ENCODE measurements at regions not wholly inside any gene's neighbourhood (a gene's known extent, or its start where the extent isn't known, plus 50 kb on each side); places are given as distances from the start of the nearest gene placed in this dataset.

DNA sequence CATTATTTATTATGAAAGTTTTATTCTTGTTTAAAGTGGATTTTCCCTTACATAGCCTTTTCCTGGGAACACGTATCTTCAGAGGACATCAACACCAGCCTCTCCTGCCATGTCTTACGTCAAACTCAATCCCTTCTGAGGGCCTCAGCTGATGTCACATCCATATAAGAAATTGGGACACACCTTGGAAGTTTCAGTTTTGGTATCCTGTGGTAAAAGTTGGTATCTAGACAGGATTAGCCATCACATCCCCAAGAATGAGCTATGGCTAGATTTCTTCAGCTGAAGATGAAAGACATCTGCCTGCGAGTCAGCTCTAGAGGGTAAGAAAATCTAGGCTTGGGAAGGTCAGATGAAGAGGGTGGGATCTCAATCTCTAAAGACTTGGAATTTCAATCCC, 75.8 kb upstream of the ZNF516 start:
- no peak for DNase-seq (ENCODE audit: low spot score)

DNA sequence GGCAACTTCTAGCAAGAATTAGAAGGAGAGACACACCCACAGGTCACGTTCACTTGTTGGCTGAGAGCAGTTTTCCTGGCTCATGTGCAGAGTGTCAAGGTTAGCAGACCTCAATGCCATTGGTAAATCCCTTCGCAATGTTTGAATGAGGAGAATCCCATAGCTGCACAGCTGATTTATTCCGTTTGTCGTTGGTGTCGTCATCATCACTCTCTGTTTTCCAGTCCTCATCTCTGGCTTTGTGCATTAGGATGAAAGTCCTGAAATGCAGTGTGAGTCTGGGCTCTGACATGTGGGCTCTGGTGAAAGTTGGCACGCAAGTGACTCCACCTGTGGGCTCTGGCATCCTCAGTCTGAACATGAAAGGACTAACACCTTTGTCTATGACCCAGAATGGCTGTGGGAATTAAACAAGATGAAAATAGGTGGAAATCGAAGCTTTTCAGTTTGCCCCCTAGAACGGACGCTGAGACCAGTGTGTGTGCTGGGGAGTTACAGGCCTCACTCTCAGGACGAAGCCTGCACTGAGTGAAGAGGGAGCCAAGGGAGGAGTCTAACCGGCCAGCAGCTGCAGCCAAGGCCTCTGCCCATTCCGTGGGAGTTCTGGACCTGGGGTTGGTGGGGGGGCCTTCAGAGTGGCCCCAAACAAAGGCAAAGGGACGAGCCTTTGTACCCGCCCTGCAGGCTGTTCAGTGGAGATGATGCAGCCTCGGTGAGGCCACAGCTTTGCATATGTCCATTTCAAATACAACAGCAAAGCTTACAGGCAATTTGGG, 74.8 kb upstream of the ZNF516 start:
- no peak for DNase-seq (ENCODE audit: low spot score)

DNA sequence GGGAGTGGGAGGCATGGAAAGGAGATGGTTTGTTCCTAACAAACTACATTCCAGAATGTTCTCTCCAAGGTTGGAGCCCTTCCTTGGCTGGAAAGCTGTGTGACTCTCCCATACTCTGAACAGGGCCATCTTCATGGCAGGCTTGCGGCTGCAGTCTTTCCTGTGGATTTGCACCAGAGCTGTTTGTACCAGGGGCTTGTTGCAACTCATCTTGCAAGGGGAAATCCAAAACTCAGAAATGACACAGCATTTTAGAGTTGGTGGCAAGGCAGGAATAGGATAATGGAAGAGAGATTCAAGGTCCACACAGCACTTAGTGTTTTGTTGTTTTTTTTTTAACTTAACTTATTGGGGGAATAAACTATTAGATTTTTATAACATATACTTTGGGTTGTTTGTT, 73.7 kb upstream of the ZNF516 start:
- no peak for DNase-seq (ENCODE audit: low spot score)

DNA sequence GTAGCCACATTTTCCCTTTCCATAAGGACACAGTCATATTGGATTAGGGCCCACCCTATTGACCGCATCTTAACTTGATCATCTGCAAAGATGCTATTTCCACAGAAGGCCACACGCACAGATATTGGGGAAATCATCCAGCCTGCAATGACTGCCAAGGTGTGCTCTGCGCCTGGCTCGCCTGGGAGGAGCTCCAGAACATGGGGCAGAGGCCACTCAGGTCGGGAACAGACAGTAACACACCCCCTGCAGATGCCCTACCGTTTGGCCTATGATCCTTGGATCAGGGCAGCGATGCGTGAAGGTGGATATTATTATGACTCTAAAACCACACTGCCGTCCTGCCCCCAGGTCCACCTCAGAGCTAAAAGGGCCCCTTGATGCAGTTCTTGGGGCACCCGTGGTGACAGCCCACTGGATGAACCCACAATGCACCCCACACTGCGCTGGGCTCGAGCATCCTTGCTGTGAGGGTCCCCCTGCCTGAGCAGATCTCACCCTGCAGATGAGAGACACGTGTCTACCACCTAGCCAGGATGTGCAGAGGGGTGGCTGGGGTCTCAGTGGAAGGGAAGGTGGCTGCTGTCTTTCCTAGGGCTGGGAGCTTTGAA, 72.9 kb upstream of the ZNF516 start:
- no peak for DNase-seq (ENCODE audit: low spot score)

DNA sequence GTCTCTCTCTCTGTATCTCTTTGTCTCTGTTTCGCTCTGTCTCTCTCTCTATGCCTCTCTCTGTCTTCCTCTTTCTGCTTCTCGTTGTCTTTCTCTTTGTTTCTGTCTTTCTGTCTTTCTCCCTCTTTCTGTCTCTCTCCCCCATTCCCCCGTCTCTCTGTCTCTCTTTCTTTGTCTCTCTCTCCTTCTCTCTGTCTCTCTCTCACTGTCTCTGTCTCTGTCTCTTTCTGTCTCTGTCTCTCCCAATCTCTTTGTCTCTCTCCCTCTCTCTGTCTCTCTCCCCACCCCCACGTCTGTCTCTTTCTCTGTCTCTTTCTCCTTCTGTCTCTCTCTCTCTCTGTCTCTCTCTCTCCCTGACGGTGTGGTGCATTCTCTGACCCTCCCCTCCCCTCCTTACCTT, 71.9 kb upstream of the ZNF516 start:
- DNase-seq (ENCODE audit: low spot score): no peak

DNA sequence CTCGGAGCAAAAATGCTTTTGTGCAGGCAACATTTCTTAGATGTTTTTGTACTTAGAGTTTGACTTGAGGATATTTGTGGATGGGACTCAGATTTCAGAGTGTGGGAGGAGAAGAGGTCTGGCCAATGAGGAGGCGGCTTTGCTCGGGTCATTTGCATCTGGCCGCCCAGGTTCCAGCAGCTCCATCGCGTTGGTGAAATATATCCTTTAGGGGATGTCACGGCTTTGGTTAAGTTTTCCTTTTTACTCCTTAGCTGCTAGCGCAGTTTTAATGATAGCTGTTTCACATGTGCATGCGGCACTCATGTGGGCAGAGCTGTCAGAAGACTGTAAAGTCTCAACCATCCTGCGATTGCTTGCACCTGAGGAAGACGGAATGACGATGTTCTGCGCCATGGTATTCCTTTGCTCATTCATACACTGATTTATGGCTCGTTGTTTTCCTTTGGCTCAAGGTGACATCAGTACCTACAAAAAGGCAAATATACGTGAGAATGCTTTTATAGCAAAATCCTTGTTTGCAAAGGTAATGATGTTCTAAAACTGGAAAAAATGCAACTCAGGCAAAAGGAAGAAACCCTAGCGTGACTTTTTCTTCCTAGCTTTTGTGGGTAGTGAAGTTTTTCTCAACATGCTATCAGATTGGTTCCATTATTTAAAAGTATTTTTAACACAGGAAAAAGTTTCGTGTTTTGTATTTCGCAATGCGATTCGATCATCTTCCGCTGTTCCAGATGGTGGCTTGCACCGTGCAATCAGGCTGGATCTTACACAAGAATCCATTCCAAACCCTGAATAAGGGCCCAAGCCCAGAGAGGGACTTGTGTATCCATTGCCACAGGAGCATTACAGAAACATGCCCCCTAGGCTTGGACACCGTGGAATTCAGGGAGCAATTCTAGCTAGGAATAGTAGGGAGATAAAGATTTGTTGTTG, 70.5 kb upstream of the ZNF516 start:
- DNase-seq (ENCODE audit: low spot score): peak; percentile 25

DNA sequence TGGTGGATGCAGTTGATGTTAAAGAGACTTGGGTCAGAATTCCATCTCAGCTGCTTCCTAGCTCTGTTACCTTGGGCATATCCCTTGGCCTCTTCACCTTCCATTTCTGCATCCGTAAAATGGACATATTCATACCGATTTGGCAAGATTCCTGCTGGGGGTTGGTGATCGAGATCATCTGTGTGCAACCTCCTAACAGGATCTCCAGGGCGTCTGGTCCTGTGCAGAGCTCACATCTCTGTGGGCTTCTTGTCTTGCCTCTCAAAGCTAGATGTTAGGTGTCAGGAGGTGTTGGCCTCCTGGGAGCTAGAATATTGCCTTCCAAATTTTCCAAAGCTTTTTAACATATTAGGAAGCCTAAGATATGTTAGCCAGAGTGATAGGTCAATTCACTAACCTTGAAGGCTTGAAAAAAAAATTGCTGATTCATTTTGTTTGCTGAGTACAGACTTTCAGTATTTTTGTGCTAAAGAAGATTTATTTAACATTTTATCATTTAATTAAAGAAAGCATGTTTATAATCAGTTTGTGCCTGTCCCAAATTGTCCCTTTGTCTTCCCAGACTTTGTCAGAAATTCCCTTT, 69.7 kb upstream of the ZNF516 start:
- DNase-seq (ENCODE audit: low spot score): no peak

DNA sequence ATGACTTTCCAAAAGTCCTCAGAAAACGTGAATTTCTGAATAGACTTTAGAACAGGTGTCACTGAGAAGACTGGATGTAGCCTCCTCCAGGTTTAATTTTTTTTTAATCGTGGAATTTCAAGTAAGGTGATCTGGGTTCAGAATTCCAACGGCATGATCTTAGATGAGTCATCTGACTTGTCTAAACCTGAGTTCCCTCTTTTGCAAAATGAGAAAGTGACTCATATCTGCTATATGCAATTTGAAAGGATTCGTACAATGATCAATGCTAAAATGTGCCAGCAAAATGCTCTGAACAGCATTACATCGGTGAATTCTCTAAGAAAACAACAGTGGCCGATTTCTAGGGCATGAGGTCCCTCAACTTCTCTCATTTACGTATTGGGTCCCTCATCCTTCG, 69.1 kb upstream of the ZNF516 start:
- DNase-seq (ENCODE audit: low spot score): peak; percentile 26

DNA sequence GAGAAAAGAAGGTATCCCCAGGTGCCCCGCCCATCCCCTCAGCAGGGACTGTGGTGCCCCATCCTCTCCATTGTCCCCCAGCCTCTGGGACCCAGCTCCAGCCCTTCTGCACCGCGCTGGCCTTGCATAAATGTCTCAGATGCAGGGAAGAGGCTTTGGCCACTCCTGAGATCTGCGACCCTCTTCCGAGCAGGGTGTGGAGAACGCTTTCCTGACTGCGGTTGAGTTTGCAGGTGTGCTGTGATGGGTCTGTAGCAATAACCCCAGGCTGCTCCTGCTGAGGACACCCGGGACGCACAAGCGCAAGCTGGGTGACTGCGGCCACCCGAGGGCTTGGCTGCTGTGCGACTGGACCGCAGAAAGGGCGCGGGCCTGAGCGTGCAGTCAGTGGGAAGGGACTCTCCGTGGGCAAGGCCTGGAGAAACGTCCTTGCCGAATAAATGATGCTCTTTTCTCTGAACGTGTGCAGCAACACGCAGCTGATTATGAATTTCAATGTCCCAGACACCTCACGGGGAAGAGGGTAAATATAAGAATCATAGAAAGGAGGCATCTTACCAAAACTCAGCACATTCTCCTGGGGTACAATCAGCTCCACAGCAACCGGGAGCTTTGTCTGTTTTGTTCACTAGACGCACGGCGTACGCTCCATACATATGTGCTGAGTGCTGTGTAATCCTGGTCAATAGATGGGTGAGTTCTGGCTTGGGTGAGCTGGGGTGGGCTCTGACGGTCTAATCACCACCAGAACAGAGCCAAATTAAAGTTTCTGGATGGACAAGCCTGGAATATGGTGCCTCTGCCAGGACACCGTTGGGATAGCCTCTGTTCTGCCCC, 67.5 kb upstream of the ZNF516 start:
- no peak for DNase-seq (ENCODE audit: low spot score)

DNA sequence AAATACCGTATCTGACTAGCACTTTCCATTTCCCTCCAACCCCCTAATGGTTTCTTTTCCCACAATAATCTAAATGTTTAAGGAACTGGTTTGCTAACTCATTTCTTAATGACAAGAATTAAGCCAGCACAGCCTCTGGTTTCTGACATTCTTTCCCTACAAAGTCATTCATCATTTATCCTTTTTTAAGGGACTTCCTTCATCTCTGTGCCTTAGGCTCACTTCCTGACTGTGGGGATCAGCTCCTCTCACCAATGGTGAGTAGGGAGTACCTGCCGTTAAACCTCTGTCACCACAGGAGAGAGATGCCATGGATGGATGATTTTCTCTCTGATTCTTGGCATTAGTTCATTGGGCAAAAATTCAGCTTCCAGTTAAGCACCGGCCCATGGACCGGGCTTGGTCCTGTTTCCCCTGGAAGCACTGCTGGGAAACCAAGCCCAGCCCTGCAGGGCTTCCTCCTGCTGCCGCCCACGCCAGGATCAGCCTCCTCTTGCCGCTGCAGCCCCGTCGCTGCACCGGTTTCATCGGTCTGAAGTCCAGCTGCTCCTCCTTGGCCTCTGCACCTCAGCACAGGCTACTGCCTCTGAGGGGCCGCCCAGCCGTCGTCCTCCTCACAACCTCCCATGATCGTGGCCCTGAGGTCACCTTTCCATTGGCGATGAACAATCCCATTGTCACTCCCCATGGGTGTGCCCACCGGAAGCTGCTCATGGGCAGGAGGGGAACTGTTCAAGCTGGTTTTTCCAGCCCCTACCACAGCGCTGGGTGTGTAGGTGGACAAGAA, 64.0 kb upstream of the ZNF516 start:
- no peak for DNase-seq (ENCODE audit: low spot score)

DNA sequence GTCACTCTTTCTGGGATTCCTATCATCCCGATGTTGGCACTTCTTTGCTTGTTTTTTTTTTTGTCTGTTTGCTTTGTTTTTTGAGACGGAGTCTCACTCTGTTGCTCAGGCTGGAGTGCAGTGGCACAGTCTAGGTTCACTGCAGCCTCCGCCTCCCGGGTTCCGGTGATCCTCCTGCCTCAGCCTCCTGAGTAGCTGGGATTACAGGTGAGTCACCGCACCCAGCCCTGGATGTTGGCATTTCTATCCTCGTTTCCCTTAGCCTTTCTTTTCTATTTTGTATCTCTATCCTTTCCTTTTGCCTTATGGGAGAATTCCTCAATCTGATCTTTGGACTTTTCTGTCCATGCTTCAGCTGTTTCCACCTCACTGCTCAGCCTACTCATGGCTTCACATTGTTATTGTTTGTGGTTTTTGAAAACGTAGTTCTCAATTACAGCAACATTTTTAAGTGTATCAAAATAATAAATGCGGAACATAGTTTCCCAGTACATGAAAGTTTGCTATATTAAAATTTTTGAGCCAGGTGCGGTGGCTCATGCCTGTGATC, 62.1 kb upstream of the ZNF516 start:
- no peak for DNase-seq (ENCODE audit: low spot score)

DNA sequence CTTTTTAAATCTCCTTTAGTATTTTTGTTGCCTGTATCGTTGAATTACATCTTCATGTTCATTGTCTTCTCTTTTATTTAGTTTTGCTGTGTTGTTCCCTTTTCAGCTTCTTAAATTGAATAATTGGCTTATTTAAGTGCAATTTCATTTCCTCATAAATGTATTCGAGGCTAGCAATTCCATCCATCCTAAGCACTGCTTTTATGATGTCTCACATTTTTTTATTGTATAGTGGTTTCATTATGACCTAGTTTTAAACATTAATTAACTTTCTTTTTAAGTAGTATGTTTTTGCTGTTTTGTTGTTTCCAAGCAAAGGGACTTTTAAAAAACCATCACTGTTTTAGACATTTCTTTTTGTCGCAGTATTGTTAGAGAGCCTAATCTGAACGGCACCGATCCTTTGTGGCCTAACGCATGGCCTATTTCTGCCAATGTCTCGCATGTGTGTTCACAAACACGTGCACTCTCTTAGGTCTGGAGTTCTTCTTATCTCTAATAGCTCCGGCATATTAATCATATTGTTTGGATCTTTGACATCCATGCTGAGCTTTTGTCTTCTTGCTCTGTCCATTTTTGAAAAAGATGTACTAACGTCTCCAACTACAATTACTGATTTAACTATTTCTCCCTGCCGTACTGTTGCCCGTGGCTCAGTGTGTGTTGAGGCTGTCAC, 59.6 kb upstream of the ZNF516 start:
- DNase-seq (ENCODE audit: low spot score): no peak

DNA sequence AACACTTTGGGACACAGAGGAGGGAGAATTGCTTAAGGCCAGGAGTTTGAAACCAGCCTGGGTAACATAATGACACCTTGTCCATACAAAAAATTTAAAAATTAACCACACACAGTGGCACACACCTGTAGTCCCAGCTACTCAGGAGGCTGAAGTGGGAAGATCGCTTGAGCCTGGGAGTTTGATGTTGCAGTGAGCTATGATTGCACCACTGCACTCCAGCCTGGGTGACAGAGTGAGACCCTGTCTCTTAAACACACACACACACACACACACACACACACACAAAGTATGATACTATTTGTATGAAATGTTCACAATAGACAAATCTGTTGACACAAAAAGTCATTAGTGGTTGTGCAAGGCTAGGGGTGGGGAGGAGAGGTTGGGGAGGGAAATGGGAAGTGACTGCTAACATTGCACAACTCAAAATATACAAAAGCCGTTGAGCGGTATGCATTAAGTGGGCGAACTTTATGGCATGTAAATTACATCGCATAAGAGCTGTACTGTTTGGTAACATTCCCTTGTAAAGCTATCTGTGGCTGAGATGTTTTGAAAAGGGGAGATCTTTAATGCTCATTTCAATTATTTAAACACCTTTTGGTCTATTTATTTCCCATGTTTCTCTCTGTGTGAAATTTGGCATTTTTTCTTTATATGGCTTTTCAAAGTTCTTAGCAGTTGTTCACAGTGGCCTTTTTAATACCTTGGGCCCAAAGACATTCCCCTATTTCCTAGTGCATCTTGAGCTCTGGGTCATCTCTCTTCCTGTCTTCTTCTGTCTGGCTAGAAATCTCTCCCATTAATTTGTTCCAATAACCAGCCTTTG, 58.9 kb upstream of the ZNF516 start:
- DNase-seq (ENCODE audit: low spot score): no peak

DNA sequence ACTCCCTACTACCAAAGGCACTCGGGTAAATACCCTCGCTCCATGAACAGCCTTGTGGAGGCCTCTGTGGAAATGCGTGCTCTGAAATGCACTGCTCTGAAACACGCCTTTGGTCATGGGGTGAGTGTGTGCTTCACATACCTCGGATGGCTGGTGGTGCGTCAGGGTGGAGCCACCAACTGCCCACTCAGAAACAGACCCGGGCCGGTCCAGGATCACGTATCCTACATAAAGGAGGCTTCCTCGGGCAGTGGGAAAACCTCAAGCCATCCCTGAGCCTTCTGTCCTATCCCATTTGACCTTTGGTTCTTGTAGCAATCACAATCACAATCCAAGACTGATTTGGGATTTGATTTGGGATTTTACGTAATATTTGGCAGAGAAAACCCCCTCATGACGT, 53.5 kb upstream of the ZNF516 start:
- no peak for DNase-seq (ENCODE audit: low spot score)

DNA sequence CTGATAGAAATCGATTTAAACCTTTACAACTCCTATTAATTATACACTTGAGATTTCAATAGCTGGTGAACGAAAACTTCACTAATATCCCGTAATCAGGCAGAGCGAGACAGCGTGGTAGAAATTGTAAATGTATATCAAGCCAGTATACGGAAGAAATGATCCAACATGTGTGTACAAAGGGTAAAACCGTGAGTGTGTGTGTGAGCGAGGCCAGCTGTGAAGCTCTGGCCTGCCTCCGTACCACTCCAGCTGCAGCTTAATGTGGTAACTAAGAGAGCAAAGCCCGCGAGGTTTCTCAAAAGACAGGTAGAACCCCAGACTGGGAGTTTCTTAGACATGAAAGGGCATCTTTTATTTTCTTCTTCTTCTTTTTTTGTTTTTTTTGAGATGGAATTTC, 52.3 kb upstream of the ZNF516 start:
- DNase-seq (ENCODE audit: low spot score): no peak

DNA sequence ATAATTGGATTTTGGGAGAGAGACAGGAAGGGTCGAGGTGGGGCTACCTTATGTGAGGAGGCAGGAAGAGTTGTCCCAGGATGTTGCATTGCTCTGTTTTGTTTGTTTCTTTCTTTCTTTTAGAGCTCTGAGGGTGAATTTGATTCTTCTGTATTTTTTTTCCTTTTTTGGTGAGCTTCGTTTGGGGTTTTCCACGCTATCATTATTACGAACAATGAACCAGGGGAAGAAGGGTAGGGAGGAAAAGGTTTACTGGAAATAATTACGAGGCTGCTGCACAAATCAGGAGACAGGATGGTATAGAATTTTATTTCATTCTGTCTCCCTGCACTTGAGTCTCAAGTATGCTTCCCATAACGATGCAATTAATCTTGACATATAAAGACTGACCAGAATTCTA, 51.4 kb upstream of the ZNF516 start:
- no peak for DNase-seq (ENCODE audit: low spot score)

DNA sequence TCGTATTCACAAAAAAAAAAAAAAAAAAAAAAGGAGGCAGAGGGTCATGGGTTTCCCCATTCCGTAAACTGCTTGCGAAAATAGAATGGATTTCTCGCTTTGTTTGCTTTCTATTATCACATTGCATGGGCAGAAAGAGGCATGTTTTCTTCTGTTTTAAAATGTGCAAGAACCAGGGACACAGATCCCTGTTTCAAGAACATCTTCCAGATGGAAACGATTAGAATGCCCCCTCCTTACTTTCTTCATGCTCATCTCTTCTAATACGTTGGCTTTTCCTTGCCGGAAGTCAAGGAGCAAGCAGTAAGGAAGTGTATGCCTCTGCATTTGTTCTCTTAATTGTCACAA, 51.0 kb upstream of the ZNF516 start:
- DNase-seq (ENCODE audit: low spot score): no peak

DNA sequence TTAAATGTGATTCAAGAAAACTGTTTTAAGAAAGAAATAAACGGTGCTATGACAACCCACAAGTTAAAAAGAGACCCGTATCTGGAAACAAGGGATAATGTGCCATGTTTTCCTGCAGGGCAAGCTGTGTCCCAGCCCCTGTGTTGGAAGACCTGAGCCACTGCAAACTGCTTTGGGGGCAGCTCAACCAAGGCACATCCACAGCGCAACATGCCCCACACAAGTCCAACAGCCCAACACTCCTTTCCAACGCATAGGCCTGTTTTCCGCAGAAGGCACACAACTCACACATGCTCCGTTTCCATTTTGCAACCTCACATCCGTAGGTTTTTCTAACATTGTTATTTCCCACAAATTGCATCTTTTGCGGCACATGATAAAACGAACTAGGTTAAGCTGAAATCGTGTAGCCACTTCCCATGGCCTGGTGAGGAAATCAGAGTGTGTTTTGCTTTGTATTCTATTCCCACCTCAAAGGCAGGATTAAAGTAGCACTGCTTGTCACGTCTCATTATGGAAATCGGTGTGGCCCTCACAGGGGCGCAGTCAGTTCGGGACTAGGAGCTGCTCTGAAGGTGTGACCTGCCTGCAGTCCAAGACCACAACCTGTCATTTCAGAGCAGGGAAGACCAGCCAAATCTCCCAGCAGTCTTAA, 50.5 kb upstream of the ZNF516 start:
- DNase-seq (ENCODE audit: low spot score): no peak

All from LoVo (cell line).